ENCODE measurements at regions not wholly inside any gene's neighbourhood (a gene's known extent, or its start where the extent isn't known, plus 50 kb on each side); places are given as distances from the start of the nearest gene placed in this dataset.

GRCh38 chr6:73884540-73884939, 188.5 kb downstream of the CD109 start:
- TF ChIP-seq CTCF (IDR thresholded peaks at IDR 0.05; ENCODE audit: unreplicated experiment), result no peak

GRCh38 chr6:73879501-73880293, 183.7 kb downstream of the CD109 start:
- Mint-ChIP-seq H3K4me1 (ENCODE audit: low read depth) (no peaks in the 10 kb centered on the region), H3K36me3 (ENCODE audit: insufficient read depth) (no peaks in the 10 kb centered on the region)

More at GRCh38 chr6:73884540-73884939, 188.5 kb downstream of the CD109 start:
- H3K4me3 Mint-ChIP-seq (ENCODE audit: low read depth), result no peak overlapping the region
- no peak overlapping the region for H3K27ac Mint-ChIP-seq
- H3K4me1 Mint-ChIP-seq (ENCODE audit: low read depth), result no peaks in the 10 kb centered on the region
- no peak for DNase-seq (ENCODE audit: low spot score, unreplicated experiment)
- H3K36me3 Mint-ChIP-seq (ENCODE audit: insufficient read depth), result no peaks in the 10 kb centered on the region
- H3K9me3 Mint-ChIP-seq (ENCODE audit: low read depth), result no peaks in the 10 kb centered on the region
- no peaks in the 10 kb centered on the region for H3K27me3 Mint-ChIP-seq

GRCh38 chr6:73878403-73878802, 182.4 kb downstream of the CD109 start:
- Mint-ChIP-seq H3K4me1 (ENCODE audit: low read depth) (no peaks in the 10 kb centered on the region), H3K27ac (no peak overlapping the region), H3K9me3 (ENCODE audit: low read depth) (no peaks in the 10 kb centered on the region), H3K36me3 (ENCODE audit: insufficient read depth) (no peaks in the 10 kb centered on the region), H3K4me3 (ENCODE audit: low read depth) (no peak overlapping the region), H3K27me3 (no peaks in the 10 kb centered on the region)
- no peak for DNase-seq (ENCODE audit: low spot score, unreplicated experiment)
- no peak for TF ChIP-seq CTCF (IDR thresholded peaks at IDR 0.05; ENCODE audit: unreplicated experiment)

More at GRCh38 chr6:73879501-73880293, 183.7 kb downstream of the CD109 start:
- Mint-ChIP-seq H3K9me3 (ENCODE audit: low read depth) (no peaks in the 10 kb centered on the region), H3K4me3 (ENCODE audit: low read depth) (no peak overlapping the region), H3K27me3 (no peaks in the 10 kb centered on the region), H3K27ac (no peak overlapping the region)
- TF ChIP-seq CTCF (IDR thresholded peaks at IDR 0.05; ENCODE audit: unreplicated experiment), result no peak
- DNase-seq (ENCODE audit: low spot score, unreplicated experiment), result no peak
